NCI-H128 (cell line): ENCODE measurements at regions not wholly inside any gene's neighbourhood (a gene's known extent, or its start where the extent isn't known, plus 50 kb on each side); places are given as distances from the start of the nearest gene placed in this dataset.

ENCODE experiments used
- DNase-seq: peaks from one replicate; lab custom pipeline; 2025; ENCODE audit not compliant: unreplicated experiment; lab: John Stamatoyannopoulos, UW

GRCh38 chr3:19093084-19093483 is 55.2 kb upstream of the KCNH8 start:
- DNase-seq, result no peak

DNA sequence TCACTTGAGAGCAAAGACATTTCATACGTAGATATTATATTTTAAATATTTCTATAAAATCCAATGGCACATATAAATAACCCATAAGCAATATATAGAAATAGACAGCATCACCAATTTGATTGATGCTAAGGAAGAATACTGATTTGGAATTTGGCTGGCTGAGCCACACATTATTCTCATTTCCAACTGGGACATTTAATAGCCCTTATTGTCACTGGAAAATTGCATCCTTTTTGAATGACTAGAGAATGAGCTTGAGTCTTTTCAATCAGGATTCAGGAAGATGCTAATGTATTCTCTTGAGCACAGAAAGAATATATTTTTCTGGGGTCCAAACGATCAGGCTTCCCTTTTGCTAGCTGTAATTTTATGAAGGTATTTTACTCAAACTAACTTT is 70.9 kb upstream of the KCNH8 start:
- no peak for DNase-seq

- DNase-seq, result no peak
These were observed 73.3 kb upstream of the KCNH8 start for GRCh38 chr3:19075037-19075436.

GRCh38 chr3:19074257-19074900 is 73.9 kb upstream of the KCNH8 start:
- no peak for DNase-seq

DNA sequence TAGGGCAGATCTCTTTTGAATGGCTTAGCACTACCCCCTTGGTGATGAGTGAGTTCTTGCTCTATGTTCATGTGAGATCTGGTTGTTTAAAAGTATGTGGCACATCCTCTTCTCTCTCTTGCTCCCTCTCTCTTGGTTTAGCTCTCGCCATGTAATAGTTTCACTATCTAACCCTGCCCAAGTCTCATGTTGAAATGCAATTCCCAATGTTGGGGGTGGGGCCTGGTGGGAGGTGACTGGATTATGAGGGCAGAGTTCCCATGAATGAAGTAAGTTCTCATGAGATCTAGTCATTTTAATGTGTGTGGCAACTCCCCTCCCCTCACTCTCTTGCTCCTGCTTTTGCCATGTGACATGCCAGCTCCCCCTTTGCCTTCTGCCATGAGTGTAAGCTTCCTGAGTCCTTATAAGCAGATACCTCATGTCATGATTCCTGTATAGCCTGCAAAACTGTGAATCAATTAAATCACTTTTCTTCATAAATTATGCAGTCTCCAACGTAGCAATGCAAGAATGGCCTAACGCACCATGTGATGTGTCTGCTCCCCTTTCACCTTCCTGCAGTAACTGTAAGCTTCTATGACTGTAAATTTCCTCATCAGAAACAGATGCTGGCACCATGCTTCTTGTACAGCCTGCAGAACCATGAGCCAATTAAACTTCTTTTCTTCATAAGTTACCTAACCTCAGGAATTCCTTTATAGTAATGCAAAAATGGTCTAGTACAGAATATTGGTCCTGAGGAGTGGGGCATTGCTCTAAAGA is 74.8 kb upstream of the KCNH8 start:
- no peak for DNase-seq

GRCh38 chr3:19070325-19070724 is 78.0 kb upstream of the KCNH8 start:
- DNase-seq, result no peak

DNA sequence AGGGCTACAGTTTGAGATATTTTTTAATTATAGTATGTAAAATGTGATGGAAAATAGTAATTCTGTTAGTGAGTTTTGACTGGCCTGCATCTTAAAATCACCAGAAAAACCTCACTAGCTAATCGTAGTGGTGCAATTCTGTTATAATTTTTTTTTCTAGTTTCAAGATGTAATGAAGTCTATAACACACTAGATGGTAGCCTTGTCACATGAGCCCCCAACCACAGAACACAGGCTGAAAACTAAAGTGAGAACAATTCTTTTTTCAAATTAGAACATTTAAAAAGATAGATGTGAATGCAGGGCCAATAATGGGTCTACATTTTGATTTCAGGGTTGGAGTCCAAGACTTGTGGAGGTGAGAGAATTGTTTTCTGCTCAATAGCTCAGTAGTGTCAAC is 83.3 kb upstream of the KCNH8 start:
- DNase-seq, result peak; percentile 2

DNA sequence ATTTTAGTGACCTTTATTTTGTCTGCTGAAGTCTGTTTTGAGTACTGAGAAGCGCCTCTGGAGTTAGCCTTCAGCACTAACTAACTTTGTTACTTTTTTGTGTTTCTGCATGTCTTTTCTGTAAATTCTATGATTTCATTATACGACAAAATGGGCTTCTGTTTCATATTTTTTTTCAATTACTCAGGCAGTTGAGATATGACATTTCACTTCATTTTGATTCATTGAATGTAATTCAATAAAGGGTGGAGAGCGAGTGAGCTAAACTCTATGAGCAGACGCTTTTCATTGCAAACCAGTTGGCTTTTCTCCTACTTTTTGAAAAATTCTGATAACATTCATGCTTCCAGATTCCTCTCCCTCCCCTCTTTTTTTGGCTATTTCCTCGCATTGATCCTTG is 84.4 kb upstream of the KCNH8 start:
- no peak for DNase-seq

GRCh38 chr3:19060404-19060803 is 87.9 kb upstream of the KCNH8 start:
- DNase-seq, result no peak

GRCh38 chr3:19052874-19053273 is 95.4 kb upstream of the KCNH8 start:
- no peak for DNase-seq

DNA sequence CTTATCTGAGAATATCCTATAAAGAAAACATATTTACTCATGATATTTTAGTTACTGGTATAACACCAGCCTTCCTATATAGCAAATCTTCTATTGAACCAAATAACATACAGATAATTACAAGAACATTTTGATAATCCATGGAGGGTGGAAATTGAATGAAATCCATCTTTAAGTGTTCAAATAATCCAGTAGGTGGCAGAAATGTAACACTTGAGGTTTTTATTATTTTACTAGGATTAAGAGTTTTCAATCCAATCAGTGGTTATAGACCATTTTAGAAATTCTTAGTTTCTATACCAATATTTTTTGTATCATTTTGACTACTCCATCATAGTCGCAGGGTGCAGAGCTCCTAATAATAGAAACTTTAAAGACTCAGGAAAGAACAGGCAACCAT is 101.9 kb upstream of the KCNH8 start:
- no peak for DNase-seq

DNA sequence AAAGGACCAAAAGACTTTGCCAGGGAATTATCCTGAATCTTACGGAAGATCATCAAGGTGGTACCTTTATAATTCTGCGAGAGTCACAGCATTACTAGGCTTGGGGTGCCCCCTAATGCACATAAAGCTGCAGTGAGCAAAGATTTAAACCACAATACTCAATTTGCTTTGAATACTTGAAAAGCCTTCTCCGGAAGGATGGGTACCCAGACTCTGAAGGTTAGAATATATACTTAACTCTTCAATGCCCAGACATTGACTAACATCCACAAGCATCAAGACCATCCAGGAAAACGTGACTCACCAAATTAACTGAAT is 117.8 kb upstream of the KCNH8 start:
- DNase-seq, result no peak

DNA sequence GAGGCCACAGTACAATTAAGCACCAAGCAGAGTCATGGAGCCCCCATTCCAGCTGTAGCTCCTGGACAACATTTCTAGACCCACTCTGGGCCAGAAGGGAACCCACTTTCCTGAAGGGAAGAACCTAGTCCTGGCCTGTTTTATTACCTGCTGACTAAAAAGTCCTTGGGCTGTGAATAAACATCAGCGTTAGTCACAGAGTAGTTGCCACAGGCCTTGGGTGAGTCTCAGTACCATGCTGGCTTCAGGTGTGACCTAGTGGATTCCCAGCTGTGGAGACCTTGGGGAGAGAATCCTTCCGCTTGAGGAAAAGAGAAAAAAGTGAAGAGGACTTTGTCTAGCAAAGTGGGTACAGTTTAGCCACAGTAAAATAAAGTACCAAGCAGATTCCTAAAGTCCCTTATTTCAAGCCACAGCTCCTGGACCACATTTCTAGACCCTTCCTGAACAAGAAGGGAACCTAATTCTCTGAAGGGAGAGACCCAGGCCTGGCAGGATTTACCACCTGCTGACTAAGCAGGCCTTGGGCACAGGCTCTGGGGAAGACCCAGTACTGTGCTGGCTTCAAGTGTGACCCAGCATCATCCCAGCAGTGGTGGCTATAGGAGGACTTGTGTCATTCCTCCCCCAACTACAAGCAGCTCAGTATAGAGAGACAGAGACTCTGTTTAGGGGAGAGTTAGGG is 118.3 kb upstream of the KCNH8 start:
- DNase-seq, result no peak

GRCh38 chr3:19025441-19025840 is 122.9 kb upstream of the KCNH8 start:
- DNase-seq, result no peak

- DNase-seq, result no peak
These were observed 125.8 kb upstream of the KCNH8 start for GRCh38 chr3:19022546-19022945.

- no peak for DNase-seq
These were observed 131.5 kb upstream of the KCNH8 start for GRCh38 chr3:19016851-19017250.

DNA sequence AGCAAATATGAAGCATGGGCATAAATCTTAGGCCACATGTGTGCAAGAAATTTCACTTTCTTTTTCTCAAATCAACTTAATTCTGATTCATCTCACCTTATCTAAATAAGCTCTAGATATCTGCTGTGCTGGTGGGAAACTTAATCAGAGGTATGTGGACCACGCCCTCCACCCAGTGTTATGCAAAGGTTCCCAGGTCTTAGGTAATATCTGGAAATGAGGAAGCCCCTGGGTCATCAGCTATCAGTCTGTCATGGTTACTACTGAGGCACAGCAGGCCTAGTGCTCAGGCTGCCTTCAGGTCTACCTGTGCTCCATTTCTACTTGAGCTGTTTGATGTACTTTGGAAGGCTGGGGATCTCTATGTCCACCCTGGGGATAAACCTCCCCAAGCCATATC is 134.4 kb upstream of the KCNH8 start:
- DNase-seq, result no peak

DNA sequence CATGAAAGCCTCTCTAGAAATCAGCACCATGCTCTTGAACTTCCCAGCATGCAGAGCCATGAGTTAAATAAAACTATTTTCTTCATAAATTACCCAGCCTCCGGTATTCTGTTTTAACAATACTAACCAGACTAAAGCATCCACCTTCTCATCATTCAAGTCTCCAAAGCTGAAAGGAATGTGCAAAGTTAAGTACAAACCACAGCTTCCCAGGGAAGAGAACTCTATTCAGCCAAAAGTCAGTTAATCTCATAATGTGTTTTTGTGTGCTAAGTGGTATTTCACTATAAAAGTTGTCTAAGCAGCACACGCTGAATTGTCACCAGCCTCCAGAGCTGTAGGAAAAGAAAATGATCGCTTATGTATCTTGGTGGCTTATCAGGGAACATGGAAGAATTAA is 135.5 kb upstream of the KCNH8 start:
- DNase-seq, result no peak

DNA sequence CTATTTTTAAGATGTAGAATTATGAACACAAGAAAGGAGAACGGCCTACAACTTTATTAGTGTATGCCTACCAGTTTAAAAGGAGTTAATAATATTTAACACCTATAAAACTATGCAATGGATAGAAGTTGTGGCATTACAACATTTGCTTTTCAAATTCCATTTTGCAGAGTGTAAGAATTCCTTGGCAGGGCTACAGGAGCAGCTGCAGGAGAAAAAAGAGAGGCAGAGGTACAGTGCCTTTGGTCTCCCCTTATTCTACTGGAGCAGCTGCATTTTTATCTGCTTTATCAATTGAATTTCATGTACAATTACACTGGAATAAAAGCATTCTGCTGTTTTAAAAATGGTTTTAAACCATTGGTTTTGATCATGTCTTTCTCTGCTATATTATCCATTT is 145.7 kb upstream of the KCNH8 start:
- no peak for DNase-seq

- no peak for DNase-seq
These were observed 150.2 kb upstream of the KCNH8 start for GRCh38 chr3:18998069-18998468.

DNA sequence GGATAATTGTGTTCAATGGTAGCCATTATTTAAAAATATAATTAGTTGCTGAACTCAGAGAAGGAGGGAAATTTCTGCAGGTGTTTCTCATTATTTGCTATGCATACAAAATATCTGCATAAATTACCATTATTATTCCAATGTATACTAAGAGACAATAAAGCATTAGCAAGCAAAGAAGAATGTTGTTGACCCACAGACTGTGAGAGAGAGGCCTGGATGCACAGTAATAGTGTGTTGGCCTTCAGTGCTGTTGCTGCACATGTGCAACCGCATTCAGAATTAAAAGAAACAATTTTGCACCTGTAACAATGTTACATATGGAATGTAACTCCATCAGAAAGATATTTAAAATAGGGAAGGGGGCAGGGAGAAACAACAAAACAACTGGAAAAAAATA is 155.6 kb upstream of the KCNH8 start:
- DNase-seq, result no peak

DNA sequence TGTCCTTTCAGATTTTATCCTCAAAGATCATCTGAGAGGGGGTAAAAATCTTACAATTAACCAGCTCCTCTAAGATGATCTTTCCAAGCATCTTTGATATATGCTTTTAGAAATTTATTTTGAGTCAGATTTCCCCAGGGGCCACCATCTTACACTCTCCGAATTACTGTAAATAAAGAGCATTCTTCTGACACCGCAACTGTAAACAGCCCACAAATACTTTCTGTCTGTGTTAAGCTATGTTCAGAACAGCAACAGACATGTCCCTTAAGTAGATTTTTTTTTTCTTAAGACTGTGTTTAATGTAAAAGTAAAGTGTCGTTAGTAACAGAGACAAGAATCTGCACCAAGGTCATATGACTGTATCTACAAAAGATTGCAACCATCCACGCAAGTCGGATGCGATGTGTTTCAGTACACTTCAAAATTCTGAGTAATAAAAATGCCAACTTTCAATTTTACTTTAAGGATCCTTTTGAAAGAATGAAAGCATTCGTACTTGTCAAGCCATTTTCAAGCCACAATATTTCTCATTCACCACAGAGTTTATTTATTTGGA is 159.0 kb upstream of the KCNH8 start:
- no peak for DNase-seq
